Stimulated activated CD4-positive, alpha-beta T cell treated with anti-CD3 and anti-CD28 coated beads, TNF-alpha, amount 100 ng/mL, for 1 hour (primary cell): ENCODE measurements at regions not wholly inside any gene's neighbourhood (a gene's known extent, or its start where the extent isn't known, plus 50 kb on each side); places are given as distances from the start of the nearest gene placed in this dataset.

Experiments
- DNase-seq, 3 donors: peaks; one replicate each; pipeline ENCODE4 v3.0.0-alpha.2; 2020; ENCODE audit warnings: low read depth in 3 of 3, low spot score in 1 of 3

GRCh38 chr1:172883387-172883791 is 167.4 kb downstream of the TNFSF18 start:
- DNase-seq = no peak

- DNase-seq = no peak
These were observed 166.9 kb downstream of the TNFSF18 start for GRCh38 chr1:172883844-172884243.

GRCh38 chr1:172885411-172885810 is 165.3 kb downstream of the TNFSF18 start:
- no peak for DNase-seq

- no peak for DNase-seq
These were observed 164.8 kb downstream of the TNFSF18 start for GRCh38 chr1:172885971-172886370.

DNA sequence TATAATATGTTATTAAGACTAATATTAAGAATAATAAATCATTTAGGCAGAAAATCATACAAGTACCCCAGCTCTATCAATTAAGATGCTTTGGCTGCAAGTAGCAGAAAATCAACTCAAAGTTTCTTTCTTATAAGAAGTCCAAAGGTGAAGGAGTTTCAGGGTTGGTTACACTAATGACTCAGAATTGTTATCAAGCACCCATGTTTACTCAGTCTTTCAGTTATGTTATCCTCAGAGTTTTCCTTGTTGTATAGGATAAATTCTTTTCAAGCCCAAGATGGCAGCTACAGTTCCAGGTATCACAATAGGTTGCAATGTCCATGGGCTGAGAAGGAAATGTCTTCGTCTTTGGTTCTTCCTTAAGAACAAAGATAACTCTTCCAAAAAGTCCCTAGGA is 163.6 kb downstream of the TNFSF18 start:
- no peak for DNase-seq

DNA sequence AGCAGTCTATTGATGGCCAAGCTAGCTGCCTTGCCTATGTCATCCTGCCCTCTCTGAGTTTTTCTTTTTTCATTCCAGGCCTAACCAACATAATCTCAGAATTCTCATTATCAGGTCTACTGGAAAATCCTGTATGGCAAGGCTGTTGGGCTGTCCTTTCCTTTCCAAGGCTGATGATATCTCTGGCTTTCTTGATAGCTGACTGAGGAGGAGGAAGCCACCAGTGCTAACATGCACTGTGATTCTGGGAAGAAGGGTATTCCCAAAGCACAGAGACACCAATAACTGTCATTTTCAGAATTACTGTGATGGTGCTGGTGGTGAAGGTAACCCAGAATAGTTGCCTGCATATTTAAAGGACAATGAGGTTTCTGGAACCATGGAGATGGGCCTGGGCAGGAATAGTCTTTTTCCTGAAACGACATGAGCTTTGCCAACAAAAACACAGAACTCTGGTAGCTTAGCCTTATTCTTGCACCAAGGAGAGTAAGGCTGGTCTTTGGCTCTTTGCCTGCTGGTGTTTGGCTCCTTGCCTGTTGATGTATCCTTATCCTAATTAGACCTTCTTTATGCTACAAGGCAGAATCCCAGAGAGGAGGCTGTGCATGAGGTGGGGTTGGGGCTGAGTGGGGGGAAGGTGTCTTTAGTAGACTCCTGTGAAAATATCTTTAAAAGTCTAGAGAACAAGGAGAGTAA is 157.4 kb downstream of the TNFSF18 start:
- DNase-seq = no peak

- DNase-seq = no peak
These were observed 156.2 kb downstream of the TNFSF18 start for GRCh38 chr1:172894349-172895049.

- peak in 1 of 3 donors; percentile 2 for DNase-seq
These were observed 155.7 kb downstream of the TNFSF18 start for GRCh38 chr1:172895050-172895460.

DNA sequence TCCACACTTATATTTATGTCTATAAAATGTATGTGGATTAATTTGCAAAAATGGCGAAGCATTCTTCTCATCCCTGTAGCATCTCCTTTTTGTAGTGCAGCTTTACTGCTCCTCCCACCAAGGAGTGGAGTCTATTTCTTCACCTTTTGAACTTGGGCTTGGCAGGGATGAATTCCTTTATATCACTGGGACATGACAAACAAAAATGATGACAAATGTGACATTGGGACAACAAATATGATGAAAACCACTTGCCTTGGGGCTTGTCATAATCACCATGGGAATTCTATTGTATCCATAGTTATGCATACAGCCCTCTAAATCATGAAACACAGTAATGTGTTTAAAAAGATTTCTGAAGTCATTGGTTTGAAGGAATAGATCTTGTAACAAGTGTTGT is 155.0 kb downstream of the TNFSF18 start:
- no peak for DNase-seq

DNA sequence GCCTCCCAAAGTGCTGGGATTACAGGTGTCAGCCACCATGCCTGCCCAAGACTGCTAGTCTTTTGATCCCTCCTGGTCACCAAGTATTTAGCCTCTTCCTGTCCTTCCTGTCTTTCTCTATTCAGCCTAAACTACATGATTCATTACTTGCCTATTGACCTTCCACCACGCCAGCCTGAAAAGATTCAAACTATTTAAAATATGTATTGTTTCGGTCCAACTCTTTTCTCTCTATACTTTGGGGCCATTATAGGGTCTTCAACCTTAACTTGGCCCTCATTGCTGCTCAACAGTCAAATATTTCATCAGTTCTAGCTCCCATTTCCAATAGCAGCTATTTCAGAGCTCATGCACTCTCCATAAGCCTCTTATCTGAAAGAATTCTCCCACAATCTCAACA is 153.0 kb downstream of the TNFSF18 start:
- no peak for DNase-seq

GRCh38 chr1:172898866-172899265 is 151.9 kb downstream of the TNFSF18 start:
- no peak for DNase-seq

GRCh38 chr1:172900376-172900997 is 150.3 kb downstream of the TNFSF18 start:
- DNase-seq = no peak

DNA sequence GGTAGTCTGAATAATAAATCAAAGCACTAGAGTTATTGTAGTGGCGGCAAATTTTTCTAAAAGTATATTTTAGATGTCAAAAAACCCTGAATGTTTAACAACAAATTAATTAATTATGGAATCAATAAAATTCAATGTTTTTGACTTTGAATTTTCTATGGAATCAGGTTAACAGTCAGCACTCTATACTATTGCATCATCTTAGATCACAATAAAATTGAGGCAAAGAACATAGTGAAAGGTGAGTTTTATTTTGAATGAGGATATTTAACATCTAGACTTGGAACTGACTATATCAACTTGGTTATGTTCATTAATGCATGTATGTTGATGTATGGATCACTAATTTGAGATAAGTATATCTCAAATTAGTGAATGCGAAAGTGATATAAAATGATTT is 148.5 kb downstream of the TNFSF18 start:
- no peak for DNase-seq

DNA sequence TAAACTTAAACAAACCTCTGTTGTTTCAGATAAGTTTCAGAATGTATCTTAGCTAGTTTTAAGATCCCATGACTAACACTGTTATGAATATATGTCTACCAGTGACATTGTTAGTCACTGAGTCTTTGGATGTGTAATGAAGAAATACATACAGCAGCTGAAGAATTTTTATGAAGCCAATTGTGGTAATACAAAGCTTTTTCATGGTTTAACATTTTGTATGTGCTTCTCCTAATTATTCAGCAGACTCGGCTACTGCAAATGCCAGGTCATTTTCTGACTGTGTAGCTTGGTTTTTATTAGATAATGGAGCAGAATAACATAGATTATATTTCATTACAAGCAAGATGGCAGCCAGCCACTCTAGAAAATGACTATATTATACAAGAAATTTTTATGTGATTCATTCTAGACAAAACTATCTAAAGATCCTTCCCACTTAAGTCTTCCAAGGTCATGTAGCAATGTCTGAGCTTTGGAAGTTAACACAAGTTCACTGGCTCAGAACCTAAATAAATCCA is 147.8 kb downstream of the TNFSF18 start:
- no peak for DNase-seq

GRCh38 chr1:172903581-172904220 is 147.0 kb downstream of the TNFSF18 start:
- DNase-seq = no peak

DNA sequence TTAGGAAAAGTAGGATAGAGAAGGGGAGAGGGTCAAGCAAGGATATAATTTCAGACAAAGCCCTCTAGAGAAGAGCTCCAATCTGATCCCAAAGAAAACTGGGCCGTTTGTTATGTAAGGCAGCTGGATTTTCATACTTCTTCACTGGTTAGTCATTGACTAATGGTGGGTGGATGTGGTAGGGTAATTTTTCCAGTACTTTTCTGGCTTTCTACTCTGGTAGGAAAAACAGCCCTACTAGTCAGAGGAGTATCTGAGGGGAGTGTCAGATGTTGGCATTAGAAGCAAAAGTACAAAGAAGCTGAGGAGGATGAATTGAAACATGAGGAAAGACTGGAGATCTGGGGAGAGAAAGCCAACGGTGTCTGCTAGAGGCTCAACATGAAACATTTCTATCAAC is 145.3 kb downstream of the TNFSF18 start:
- no peak for DNase-seq

DNA sequence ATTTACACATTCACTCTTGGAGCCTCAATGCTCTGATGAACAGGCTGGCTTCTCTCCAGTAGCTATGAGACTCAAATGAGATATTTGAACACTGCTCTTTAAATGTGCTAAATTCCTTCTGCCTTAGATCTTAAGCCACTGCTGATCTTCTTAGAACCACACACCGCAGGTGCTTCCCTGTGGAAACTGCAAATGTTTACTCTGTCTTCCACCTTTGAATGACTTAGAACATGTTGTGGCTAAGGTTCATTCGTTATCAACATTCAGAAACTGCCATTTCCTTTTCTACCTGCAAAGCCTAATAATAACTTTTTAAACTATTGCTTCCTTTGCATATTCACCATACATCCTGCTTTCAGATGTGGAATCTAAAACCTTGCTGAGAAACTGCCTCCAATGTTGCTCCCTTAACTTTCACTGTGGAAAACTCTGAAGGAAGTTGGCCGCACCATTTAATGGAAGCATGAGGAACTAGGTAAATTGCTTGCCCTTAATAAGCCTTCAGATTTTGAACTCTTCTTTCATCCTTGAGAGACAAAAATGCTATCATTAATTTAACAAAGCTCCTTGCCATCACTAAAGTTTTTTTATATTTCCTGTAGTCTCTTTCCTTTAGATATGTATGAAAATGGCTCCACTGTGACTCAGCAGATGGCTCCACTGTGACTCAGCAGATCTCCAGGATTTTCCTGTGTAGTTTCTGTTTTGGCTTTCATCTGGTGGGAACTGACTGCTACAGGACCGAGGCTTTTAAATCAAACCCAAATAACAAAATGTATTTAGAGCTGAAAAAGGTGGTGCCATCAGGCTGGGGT is 143.8 kb downstream of the TNFSF18 start:
- DNase-seq = no peak

- no peak for DNase-seq
These were observed 142.9 kb downstream of the TNFSF18 start for GRCh38 chr1:172907834-172908326.

DNA sequence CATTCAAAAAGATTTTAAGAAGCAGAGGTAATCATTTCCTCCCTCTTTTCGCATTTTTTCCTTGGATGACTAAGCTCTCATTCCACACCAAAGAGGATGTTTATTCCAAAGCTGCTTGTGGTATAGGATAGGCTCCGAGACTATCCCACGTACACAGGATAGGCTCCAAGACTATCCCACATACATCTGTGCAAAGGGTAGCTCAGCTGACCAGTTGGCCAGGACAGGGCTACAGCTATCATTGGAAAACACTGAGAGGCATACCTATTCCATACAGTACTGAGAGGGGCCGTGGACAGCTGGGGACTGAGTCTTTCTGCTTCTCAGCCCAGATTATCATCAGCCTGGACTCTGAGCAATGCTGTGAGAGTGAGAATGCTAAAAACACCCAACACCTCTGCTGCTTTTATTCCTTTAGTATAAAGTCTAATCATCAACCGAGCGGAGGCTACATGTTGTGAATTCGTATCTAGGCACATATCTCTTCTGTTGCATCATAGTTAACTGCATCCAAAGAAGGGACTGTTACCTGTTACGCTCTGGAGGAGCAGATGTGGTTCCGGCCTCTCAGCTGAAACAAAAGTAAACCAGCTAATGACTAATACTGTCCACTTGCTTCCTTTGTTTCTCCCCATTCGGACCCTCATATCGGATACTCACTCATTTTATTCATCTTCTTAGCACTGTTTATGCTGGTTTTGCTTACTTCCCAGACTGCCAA is 141.0 kb downstream of the TNFSF18 start:
- DNase-seq = no peak

DNA sequence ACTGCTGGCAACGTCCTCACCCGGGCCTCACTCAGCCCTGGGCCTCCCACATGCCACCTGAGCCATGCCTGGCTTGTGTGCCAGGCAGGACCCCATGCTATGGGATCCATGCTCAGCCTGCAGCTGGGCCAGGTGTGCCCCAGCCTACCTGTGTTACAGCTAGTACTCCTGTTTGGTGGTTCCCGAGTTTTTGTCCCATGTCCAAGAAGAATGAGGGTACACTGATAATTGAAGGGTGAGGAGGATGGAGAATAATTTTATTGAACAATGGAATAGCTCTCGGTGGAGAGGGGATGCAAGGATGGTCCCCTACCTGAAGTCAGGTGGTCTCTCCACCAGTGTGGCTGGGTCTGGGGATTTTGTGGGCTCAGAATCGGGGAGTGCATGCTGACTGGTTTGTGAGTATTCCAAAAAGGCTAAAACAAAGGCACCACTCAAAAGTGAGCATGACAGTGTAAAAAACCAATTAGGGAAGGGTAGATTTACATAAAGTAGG is 137.9 kb downstream of the TNFSF18 start:
- no peak for DNase-seq
